MG63 (cell line): ENCODE measurements at regions not wholly inside any gene's neighbourhood (a gene's known extent, or its start where the extent isn't known, plus 50 kb on each side); places are given as distances from the start of the nearest gene placed in this dataset.

ENCODE experiments used
- DNase-seq: peaks from one replicate; pipeline ENCODE4 v3.0.0-alpha.2; 2020
- H3K27me3 ChIP-seq: fragments of 250-450 bp; sonication (Bioruptor Pico); 2 replicates; pipeline ENCODE4 v1.5.1; 2020; ENCODE audit warnings: mild to moderate bottlenecking, moderate library complexity
- H3K36me3 ChIP-seq: fragments of 250-450 bp; sonication (Bioruptor Pico); 2 replicates; pipeline ENCODE4 v1.5.1; 2020; ENCODE audit warnings: mild to moderate bottlenecking, moderate library complexity
- H3K4me3 ChIP-seq: fragments of 250-450 bp; sonication (Bioruptor Pico); 2 replicates; pipeline ENCODE4 v1.5.1; 2020; ENCODE audit warnings: mild to moderate bottlenecking, moderate library complexity
- H3K9me3 ChIP-seq: fragments of 250-450 bp; sonication (Bioruptor Pico); 2 replicates; pipeline ENCODE4 v1.5.1; 2020; ENCODE audit warnings: mild to moderate bottlenecking, moderate library complexity

DNA sequence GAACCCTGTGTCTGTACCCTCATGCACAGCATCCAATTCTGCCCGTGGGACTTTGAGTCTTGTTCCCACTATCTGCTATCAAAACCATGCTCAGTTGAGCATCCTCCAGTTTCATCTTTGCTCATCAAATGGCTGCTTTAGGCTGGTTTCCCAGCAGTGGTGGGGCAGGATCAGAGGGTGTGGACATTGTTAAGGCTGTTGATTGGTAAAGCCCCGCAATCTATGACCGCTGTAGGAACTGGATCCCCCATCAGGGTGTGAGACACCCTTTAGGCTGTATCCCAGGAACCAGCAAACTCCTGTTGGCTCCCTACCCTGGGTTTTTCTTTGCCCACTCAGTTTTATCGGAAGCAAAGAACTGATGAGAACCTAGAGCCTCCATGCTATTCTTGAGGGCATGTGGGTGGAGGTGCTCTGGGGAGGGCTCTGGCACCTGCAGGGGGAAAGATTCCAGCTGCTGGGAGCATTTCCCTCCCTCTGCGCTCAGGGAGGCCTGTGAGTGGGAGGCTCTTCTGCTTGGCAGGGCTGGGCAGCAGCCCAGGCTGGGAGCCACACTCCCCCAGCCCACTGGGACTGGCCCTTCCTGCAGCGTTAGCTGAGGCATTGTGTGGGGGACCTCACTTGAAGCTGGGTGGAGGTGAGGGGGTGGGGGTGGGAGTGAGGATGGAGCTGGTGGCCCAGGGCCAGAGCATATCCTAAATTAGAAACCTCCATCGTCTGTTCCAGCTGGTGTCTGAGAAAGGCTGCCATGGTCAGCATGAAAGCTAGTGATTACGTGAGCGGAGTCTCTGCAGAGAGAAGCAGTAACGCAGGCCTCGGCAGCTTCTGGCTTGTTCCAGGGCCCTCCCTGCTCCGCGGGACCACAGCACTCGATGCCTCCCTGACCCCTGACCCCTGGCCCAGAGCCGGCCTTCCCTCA lies 160.6 kb downstream of the IRF8 start:
- Histone ChIP-seq H3K27me3 (peaks cover 6% of the 10 kb centered on the region; the same call in 1 of the 2 replicates), H3K36me3 (no peaks in the 10 kb centered on the region), H3K4me3 (no peak overlapping the region), H3K9me3 (no peaks in the 10 kb centered on the region)
- no peak for DNase-seq

DNA sequence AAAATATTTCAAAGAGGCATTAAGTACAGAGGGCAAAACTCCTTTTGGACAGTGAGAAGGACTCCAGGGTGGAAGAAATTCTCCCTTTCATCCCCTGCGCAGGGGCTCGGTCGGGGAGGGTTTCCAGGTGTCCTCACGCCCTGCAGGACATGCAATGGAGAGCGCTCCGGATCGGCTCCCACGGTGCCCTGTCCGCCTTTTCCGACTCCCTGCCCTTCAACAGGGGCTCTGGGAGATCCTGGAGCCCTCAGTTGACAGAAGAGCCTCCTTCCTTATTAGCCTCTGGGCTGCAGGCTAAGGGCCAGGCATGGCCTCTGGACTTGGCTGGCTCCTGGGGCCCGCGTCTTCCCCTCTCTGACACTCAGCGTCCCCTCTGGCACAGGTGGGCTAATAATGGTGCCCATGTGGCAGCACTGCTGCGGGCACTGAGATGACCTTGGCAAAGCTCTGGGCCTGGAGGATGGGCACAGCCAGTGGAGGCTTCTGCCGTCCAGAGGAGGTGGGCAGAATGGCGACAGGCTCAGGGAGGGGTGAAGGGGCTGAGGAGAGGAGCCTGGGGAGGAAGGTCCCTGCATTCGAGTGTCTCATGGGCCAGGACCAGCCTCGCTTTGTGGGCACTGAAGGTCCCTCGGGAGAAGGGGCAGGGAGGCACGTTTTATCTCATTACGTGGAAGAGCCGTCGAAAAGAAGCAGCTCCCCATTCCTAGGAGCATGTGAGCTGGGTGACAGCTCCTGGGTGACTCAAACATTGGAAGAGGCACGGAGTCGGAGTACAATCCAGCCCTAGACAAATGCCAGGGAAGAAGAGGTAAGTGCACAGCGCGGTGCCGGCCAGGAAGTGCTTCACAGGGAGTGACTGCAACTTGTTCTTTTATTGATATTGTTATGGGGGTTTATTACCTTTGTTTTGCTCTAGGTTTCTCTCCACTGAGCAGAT lies 161.7 kb downstream of the IRF8 start:
- Histone ChIP-seq H3K27me3 (peaks cover 6% of the 10 kb centered on the region; the same call in 1 of the 2 replicates), H3K9me3 (no peaks in the 10 kb centered on the region), H3K36me3 (no peaks in the 10 kb centered on the region), H3K4me3 (no peak overlapping the region)
- no peak for DNase-seq

GRCh38 chr16:86061318-86061695 lies 162.3 kb downstream of the IRF8 start:
- no peaks in the 10 kb centered on the region for H3K9me3 ChIP-seq
- H3K27me3 ChIP-seq, result peaks cover 6% of the 10 kb centered on the region; the same call in 1 of the 2 replicates
- no peaks in the 10 kb centered on the region for H3K36me3 ChIP-seq
- no peak for DNase-seq
- no peak overlapping the region for H3K4me3 ChIP-seq

DNA sequence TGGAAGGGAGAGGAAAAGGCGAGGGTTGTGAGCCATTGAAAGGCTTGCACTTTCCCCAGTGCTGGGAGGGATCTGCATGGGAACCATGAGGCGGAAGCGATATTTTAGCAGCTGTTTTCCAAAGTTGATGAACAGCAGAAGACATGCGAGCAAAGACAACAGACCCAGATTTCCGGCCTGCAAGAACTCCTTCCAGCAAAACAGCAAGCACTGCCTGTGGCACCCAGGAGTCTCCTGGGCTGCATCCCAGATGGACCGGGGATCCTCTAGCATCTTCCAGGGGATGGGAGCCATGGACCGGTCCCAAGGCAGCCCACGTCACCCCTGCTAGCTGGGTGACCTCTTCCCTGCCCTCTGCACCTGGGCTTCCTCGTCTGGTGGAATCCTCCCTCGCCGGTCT lies 162.8 kb downstream of the IRF8 start:
- DNase-seq, result no peak

DNA sequence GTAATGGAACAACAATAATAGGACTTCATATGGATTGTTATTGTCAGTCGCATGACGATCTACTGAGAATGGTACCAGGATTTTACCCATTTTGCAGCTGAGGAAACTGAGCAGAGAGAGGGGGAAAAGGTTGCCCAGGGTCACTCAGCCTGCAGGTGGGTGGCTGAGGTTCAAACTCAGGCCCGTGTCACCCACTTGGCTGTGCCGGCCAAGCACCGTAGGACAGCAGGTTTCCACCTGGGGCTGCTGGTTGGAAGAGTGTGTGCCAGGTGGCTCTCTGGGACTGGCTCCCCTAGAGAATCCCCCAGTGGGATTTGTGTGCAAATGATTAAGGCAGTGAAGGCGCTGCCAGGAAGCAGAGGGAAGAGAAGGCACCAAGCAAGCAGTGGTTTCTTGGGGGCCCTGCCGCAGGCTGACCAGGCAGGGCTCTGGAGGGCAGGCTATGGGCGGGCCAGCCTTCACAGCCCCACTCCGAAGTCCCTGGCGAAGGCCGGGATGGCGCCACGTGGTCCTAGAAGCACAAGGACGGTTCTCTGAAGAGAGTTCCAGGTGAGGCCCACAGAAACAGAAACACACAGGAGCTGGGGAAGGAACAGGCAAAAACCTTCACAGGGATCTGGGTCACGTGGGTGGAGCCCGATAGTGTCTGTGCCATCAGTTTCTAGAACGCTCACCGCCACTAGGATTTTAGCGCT lies 163.5 kb downstream of the IRF8 start:
- Histone ChIP-seq H3K36me3 (no peaks in the 10 kb centered on the region), H3K9me3 (no peaks in the 10 kb centered on the region), H3K4me3 (no peak overlapping the region), H3K27me3 (peaks cover 6% of the 10 kb centered on the region; the same call in 1 of the 2 replicates)
- DNase-seq, result no peak

More for the DNA sequence above, 162.8 kb downstream of the IRF8 start:
- H3K36me3 ChIP-seq, result no peaks in the 10 kb centered on the region
- H3K9me3 ChIP-seq, result no peaks in the 10 kb centered on the region
- peaks cover 6% of the 10 kb centered on the region; the same call in 1 of the 2 replicates for H3K27me3 ChIP-seq
- H3K4me3 ChIP-seq, result no peak overlapping the region

DNA sequence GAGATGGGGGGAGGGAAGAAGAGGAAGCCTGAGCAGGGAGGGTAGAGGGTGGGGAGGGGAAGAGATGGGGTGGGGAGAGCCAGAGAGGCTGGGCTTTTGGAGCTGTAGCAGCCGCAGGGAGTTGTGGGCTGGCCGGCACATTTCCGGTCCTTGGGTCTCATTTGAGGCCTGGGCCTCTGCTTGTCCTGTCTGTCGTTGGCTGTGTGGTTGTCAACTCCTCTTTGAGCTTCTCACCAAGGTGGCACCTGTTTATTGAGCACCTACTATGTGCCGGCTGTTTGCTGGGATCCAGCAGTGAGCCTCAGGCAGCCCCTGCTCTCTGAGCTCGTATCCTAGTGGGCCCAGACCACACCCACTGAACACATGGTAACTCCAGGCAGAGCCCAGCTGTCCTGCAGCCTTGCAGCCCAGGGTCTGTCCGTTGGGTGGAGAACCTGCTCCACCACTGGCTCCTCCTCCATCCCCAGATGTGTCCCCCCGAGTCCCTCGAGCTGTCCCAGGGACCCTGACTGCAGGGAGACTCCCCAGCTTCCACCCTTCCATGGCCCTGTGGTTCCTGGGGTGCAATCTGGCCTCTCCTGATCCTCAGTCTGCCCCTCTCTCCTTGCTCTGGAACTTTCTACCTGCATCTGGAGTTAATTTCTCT lies 164.9 kb downstream of the IRF8 start:
- no peaks in the 10 kb centered on the region for H3K36me3 ChIP-seq
- H3K9me3 ChIP-seq, result no peaks in the 10 kb centered on the region
- H3K27me3 ChIP-seq, result no peaks in the 10 kb centered on the region
- no peak overlapping the region for H3K4me3 ChIP-seq
- DNase-seq, result no peak

DNA sequence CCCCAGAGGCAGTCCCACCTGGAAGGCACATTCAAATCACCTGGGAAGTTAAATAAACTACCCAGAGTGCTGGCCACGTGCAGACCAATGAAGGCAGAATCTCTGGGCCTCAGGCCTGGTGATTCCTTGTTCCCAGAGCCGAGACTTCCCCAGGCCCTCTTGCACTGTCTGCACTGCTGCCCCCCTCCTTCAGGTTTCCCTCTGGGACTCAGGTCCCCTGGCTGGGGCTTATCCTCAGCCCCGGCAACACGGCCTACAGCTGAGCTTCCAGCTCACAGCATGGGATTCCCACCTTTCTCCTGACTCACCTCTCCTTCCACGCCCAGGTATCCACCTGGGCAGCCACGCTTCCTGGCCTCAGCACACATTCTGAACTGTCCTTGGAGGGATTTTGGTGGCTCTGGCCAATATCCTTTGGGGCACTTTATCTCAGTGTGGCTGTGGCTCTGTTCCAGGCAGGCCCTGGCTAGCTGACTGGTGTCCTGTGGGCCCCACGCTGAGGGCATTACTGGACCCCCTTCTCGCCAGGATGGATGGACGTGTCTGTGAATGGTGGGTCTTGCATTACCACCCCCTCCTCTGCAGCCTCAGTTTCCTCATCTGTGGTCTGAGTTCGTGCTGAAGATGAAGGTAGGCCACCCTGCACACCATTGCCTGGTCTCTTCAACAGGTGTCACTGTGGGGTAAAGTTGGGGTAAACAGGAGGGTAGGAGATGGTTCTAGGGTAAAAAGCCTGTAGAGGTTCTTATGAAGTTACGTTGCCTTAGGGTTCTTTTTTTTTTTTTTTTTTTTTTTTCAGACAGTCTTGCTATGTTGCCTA lies 165.7 kb downstream of the IRF8 start:
- Histone ChIP-seq H3K9me3 (no peaks in the 10 kb centered on the region), H3K27me3 (no peaks in the 10 kb centered on the region), H3K4me3 (no peak overlapping the region), H3K36me3 (no peaks in the 10 kb centered on the region)
- no peak for DNase-seq

GRCh38 chr16:86065711-86066110 lies 166.7 kb downstream of the IRF8 start:
- no peak for DNase-seq
- H3K4me3 ChIP-seq, result no peak overlapping the region
- no peaks in the 10 kb centered on the region for H3K27me3 ChIP-seq

DNA sequence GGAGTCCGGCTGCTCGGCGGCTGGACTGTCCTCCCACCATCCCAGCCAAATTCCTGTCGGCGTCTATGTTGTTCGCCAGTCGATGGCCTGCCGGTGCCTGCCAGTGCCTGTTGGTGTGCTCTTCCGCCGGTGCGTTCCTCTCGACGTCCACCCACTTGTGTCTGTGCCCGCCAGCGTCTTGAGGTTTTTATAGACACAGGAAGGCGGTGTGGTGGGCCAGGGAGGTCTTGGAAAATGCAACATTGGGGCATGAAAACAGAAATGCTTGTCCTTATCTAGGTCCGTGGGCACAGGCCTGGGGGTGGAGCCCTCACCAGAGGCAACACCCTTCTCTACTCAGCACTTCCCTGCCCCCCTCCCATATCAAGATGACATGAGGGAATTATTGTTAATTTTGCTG lies 167.8 kb downstream of the IRF8 start:
- Histone ChIP-seq H3K9me3 (no peaks in the 10 kb centered on the region), H3K4me3 (no peak overlapping the region), H3K36me3 (no peaks in the 10 kb centered on the region), H3K27me3 (no peaks in the 10 kb centered on the region)
- no peak for DNase-seq

More at GRCh38 chr16:86065711-86066110, 166.7 kb downstream of the IRF8 start:
- Histone ChIP-seq H3K9me3 (no peaks in the 10 kb centered on the region), H3K36me3 (no peaks in the 10 kb centered on the region)

DNA sequence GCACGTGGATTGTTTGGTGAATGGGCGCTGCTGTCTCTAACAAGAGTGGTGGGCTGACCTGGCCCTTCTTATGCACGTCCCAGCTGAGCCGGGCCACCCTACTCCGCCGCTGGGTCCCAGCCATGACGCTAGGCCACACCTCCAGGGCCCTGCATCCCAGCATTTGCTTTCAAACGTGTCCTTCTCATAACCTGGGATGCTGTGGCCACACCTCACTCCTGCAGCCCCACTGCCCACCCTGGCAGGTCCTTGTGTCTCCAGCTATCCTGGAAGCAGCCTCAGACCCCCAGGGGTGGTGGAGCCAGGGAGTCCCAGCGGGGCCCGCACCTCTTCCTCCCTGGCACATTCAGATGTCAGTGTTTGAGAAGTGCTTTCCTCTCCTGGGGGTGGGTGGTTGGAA lies 168.6 kb downstream of the IRF8 start:
- no peaks in the 10 kb centered on the region for H3K9me3 ChIP-seq
- H3K27me3 ChIP-seq, result no peaks in the 10 kb centered on the region
- no peak for DNase-seq
- no peak overlapping the region for H3K4me3 ChIP-seq
- no peaks in the 10 kb centered on the region for H3K36me3 ChIP-seq

GRCh38 chr16:86067936-86068335 lies 169.0 kb downstream of the IRF8 start:
- Histone ChIP-seq H3K9me3 (no peaks in the 10 kb centered on the region), H3K4me3 (no peak overlapping the region), H3K27me3 (no peaks in the 10 kb centered on the region), H3K36me3 (no peaks in the 10 kb centered on the region)
- DNase-seq, result no peak

DNA sequence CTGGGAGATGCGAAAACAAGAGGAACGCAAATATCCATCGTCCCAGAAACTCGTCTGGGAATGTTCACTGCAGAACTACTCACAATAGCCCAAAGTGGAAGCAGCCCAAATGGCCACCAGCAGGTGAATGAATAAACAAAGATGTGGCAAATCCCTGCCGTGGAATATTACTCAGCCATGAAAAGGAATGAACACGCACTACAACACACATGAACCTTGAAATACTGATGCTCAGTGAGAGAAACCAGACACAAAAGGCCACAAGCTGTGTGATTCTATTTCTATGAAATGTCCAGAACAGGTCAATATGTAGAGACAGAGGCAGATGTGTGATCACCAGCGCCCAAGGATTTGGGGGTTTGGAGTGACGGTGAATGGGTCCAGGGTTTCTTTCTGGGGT lies 169.8 kb downstream of the IRF8 start:
- Histone ChIP-seq H3K4me3 (no peak overlapping the region), H3K27me3 (no peaks in the 10 kb centered on the region), H3K36me3 (no peaks in the 10 kb centered on the region), H3K9me3 (no peaks in the 10 kb centered on the region)
- DNase-seq, result no peak

- no peaks in the 10 kb centered on the region for H3K9me3 ChIP-seq
- no peak for DNase-seq
- H3K27me3 ChIP-seq, result no peaks in the 10 kb centered on the region
- no peak overlapping the region for H3K4me3 ChIP-seq
- no peaks in the 10 kb centered on the region for H3K36me3 ChIP-seq
Measured at GRCh38 chr16:86069736-86070298, 170.9 kb downstream of the IRF8 start.

GRCh38 chr16:86070484-86070883 lies 171.5 kb downstream of the IRF8 start:
- no peak for DNase-seq
- no peaks in the 10 kb centered on the region for H3K36me3 ChIP-seq
- no peak overlapping the region for H3K4me3 ChIP-seq
- H3K27me3 ChIP-seq, result no peaks in the 10 kb centered on the region
- H3K9me3 ChIP-seq, result no peaks in the 10 kb centered on the region

DNA sequence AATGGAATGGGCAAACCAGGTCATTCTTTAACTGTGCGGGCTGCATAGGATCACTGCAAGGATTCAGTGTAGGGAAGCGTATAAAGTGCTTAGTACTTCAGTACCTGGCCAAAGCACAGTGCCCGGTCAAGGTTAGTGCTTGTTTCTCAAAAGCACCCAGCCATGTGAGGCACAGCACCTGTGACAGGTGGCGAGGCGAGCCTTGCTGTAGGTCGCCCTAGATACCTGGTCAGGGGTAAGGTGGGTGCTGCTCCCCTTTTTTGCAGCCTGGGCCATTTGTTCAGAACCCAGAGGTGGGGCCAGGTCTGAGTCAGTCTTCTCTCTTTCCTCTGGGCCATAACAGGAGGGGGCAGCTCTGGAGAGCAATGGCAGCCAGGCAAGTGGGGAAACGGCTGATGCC lies 172.0 kb downstream of the IRF8 start:
- Histone ChIP-seq H3K4me3 (no peak overlapping the region), H3K36me3 (no peaks in the 10 kb centered on the region), H3K9me3 (no peaks in the 10 kb centered on the region), H3K27me3 (no peaks in the 10 kb centered on the region)
- no peak for DNase-seq
